ENCODE measurements at regions not wholly inside any gene's neighbourhood (a gene's known extent, or its start where the extent isn't known, plus 50 kb on each side); places are given as distances from the start of the nearest gene placed in this dataset.

GRCh38 chr2:164114937-164115336, 379.1 kb upstream of the FIGN start:
- TF ChIP-seq POLR2A (IDR thresholded peaks at IDR 0.05) = no peak
- no peak for TF ChIP-seq CTCF (IDR thresholded peaks at IDR 0.05 in 8 of 11, conservative IDR thresholded peaks at IDR 0.05 in 3 of 11)

All from spleen (tissue), 7 donors.